ENCODE measurements at regions not wholly inside any gene's neighbourhood (a gene's known extent, or its start where the extent isn't known, plus 50 kb on each side); places are given as distances from the start of the nearest gene placed in this dataset.
A peak's percentile ranks its signal among the peaks of the same experiment; 100 is the strongest.

DNA sequence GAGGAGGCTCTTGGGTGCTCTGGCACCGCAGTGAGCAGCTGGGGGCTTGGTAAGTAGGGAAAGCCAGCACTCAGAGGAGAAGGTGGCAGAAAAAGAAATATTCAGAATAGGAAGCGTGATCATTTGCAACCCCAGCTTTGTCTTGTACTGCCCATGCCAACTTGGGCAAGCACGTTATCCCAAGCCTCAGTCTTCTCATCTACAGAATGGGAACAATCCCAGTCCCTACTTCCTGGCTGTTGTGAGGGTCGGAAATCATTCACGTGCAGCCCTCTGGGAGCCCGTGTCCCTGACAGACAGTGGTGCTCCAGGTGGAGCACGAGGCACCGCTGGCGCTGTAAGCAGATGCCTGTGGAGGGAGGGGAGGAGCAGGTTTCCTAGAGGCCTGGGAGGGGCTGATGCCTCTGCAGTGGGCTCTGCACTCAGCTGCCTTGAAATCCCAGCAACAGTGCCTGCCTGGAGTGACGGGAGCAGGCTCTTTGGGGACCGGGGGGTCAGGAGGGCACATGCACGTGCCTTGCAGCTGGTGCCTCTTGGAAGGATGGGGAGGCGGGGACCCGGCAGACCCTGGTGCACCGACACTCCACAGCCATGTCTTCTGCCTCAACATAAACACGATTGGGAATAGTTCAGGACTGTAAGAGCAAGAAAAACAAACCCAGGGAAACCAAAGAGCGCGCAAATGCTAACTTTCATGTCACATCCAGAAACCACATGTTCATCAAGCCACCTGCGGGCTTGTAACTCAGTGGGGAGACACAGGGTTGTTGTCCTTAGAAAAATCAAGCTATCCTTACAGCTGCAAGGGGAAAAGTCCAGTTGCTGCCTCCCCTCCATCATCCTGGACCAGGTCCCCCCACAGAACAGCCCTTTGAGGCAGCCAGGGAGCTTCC, 86.5 kb upstream of the DIO3 start:
- FAIRE-seq (no peak), DNase-seq (ENCODE audit: low spot score) (no peak)

DNA sequence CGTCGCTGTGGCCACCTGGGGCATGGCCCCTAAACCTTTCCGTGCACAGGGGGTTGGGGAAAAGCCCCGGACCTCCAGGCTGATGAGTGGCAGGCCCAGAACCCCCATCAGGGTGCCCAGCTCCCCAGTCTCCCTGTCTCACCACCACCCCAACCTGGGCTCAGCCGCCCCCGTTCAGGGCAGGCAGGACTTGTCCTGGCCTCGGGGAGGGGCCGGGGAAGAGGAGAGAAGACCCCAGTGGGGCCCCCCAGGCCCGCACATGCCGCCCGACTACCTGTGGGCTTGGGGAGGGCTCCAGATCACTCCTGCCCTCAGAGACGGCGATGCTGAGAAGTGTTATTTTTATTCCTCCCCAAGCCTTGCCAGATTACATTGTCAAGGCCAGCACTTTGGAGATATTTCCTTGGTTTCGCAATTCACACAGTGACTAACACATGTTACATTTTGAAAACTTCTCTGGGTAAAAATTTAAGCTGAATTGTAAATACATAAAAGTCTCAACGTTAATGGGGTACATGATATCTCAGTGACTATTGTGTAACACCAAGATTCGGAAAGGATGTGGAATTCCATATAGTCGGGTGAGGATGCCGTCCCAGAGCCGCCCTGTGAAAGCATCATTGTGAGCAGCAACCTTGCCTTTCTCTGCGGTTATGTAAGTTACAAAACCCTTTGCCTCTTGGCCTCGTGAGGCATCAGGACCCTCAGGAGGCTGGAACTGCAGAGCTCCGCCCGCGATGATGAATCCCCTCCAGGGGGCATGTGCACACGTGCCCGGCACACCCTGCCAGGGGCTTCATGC, 85.6 kb upstream of the DIO3 start:
- no peak for FAIRE-seq

DNA sequence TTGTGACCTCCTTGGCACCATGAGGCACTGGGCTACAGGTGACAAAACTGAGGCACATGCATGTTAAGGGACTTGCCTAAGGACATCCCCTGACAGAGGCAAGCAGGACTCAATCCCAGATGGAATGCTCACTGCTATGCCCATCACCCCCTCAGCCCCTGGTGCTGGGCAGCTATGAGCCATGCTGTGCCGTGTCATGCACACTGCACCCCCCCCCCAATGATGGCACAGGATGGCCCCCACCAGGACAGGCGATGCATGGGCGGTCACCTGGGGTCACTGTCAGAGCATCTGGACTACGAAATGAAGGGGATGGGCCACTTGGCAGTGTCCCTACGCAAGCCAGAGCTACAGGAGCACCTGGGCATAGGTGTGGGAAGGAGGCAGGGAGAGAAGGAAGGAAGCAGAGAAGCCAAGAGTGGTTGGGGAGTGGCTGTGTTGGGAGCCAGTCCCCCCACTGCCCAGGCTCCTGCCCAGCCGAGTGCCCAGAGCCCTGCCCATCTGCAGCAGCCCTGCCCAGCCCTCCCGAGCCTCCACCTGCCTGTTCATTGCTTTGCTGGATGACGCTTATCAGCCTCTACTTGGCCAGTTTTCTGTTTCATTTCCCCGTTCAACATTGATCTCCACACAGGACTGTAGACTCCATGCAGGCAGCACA, 84.9 kb upstream of the DIO3 start:
- FAIRE-seq (no peak), DNase-seq (ENCODE audit: low spot score) (no peak)

More for the DNA sequence above, 85.6 kb upstream of the DIO3 start:
- DNase-seq (ENCODE audit: low spot score): peak; percentile 25

DNA sequence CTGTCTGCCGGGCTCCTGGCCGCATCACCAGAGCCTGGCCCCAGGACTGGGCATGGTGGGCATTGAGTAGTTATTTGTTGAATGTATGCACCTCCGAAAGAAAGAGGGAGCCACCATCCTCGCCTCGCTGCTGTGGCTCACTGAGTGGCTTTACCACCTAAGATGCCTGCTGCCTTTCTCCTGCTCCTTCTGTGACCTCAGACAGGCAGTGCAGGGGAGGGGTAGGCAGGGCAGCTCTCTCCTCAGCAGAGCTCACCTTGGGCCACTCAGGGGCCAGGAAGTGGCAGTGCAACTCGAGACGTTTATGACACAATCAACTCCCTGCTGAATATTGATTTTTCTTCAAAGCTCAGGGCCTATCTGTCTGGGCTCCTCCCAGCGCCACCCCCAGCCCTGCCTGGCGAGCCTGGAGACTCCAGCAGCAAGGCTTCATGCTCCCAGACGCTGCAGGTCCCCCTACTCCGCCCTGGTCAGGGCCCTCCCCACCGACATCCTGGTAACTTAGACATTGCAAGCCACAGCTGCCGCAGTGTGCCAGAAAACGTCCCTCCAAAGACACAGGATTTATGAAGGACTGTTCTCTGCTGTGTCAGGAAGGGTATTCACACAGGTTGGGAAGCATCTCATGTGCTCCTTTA, 84.3 kb upstream of the DIO3 start:
- no peak for FAIRE-seq
- peak; percentile 4 for DNase-seq (ENCODE audit: low spot score)

DNA sequence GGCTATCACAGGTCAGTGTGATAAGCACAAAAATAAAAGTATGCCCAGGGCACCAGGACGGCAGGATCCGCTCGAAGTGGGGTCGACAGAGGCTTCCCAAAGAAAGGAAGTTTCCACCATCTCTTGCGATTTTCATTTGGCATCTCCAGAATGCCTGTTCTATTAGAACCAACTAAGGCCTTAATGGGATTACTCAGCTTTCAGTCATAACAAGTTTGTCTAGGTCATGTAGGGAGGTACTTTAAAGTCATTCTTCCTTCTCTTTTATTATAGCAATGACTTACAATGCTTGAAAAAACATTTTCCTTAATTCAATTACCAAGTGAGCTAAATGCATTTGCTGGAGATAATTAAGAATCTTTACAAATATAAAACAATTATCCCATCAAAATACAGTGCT, 83.6 kb upstream of the DIO3 start:
- DNase-seq (ENCODE audit: low spot score) (no peak), FAIRE-seq (no peak)

- FAIRE-seq (no peak), DNase-seq (ENCODE audit: low spot score) (no peak)
These were observed 83.2 kb upstream of the DIO3 start for GRCh38 chr14:101478096-101478495.

DNA sequence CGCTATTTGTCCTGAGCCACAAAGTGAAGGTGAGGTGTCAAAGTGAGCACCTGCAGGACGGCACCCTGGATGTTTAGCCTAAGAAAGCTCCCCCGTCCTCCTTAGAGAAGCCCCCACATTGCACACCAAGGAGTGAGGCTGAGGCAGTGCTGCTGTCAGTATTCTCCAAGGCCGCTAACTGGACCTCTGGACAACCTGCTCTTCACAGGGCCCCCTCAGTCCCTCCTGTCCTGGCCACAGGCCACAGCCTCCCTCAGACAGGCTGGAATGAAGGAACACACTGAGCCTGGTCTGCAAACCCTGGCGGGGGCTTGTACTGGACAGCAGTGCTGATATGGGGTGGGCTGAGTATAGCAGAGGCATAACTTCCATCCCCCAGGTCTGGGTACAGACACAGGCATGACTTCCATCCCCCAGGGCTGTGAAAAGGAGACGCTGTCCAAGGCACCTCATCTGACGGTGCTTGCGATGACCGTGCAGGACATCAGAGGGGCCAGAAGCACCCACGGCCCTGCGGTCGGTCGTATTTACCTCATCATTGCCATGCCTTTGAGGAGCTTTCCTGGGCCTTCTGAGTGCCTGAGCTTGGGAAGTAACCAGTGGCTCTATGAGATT, 82.4 kb upstream of the DIO3 start:
- FAIRE-seq (no peak), DNase-seq (ENCODE audit: low spot score) (no peak)

DNA sequence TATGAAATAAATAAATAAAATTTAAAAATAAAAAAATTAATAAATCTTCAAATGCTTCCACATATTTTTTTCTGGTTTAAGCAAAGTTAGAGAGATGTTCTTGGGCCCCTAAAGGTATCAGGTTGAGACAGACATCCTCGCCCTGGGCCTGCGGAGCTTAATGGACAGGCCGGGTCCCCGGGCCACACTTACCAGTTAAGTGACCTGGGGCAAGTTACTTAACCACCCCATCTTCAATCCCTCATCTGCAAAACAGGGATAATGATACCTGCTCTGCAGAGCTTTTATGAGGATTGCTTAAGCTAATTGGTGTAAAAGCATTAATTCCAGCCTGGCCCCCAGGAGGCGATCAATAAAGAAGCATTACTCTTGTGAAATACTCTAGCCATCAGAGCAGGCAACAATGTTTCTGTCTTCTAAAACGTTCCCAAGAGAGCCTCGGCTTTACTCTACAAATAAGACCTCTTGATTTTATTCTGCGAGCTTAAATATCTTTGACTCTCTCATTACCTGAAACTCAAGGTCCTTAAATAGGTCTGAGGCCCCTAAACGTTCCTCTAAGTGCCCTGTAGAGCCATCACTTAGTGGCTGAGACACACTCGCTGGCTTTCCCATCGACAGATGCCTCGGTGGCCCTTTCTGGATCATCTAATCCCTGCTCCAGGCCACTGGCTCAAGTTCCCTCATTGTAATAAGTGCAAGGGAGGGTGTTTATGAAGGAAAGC, 81.1 kb upstream of the DIO3 start:
- no peak for DNase-seq (ENCODE audit: low spot score)
- no peak for FAIRE-seq

- FAIRE-seq (no peak), DNase-seq (ENCODE audit: low spot score) (peak; percentile 39)
These were observed 80.4 kb upstream of the DIO3 start for GRCh38 chr14:101480747-101481530.

DNA sequence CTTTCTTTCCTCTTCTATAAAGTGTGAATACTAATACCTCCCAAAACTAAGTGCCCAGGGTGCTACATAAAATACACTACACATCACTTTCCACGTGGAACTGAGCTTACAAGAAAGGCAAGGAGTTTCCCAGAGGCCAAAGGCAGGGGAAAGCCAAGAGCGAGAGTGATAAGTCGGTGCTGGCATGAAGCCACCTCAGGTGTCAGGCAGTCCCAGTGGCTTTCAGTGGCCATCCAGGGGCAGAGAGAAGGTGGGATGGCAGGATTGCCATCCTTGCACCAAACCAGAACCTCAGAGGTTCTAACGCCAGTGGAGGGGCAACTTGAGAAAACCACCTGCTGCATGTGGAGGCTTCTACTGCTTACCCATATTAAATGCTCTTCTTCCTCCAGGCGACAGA, 79.7 kb upstream of the DIO3 start:
- no peak for DNase-seq (ENCODE audit: low spot score)
- no peak for FAIRE-seq

DNA sequence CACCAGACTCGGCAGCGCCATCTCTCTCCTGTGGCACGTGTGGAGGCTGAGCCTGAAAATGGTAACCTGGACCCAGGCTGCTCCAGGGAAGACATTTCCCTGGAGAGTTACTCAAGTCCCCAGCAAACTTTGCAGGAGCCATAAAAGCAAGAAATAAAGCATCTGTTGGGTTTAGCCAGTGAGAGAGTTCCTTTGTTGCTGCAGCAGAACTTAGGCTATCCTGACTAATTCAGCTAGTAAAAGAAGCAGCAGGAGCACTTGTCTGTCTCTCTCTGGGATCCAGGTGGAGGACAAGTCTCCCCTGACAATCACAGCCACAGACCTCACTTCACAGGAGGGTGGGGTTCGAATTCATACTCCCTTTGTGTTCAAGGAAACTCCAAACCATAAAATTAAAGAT, 79.2 kb upstream of the DIO3 start:
- DNase-seq (ENCODE audit: low spot score) (no peak), FAIRE-seq (no peak)

DNA sequence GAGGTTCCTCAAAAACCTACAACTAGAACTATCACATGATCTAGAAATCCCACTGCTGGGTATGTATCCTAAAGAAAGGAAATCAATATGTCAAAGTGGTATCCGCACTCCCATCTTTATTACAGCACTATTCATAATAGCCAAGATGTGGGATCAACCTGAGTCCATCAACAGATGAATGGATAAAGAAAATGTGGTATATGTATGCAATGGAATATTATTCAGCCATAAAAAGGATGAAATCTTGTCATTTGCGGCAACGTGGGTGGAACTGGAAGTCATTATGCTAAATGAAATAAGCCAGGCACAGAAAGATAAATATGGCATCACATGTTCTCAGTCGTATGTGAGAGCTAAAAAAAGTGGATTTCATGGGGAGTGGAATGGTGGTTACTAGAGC, 77.5 kb upstream of the DIO3 start:
- DNase-seq (ENCODE audit: low spot score) (no peak), FAIRE-seq (no peak)

DNA sequence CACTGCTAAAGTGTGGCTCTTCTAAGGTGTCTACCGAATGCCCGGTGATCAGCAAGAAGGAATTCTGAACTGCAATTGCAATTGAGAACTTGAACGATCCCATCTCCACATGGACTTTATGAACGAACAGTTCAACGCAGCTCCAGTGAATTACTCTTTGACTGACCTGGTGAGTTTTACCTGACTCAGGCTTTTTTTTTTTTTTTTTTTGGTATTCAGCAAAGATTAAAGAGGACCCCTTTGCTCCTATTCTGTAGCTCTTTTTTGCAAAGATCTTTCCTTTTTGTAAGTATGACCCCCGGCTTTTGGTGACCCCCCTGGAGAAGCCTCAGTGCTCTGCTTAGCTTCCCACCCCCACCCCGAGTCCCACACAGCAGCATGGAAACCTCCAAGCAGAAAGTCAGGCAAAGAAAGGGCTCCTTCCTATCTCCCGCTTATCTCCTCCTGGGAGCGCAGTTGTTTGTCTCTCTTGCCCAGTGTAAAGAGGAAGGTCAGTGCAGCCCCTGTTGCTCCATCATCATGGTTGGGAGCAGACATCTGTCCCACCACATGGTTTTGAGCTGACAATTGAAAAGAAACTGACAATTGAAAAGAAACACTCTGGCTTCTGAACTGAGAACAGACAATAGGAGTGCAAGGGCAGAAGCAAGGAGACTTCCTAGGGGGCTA, 72.1 kb upstream of the DIO3 start:
- no peak for FAIRE-seq

GRCh38 chr14:101490771-101491170, 70.5 kb upstream of the DIO3 start:
- FAIRE-seq: no peak

More for the DNA sequence above, 72.1 kb upstream of the DIO3 start:
- no peak for DNase-seq (ENCODE audit: low spot score)

GRCh38 chr14:101491841-101492240, 69.5 kb upstream of the DIO3 start:
- FAIRE-seq: no peak
- no peak for DNase-seq (ENCODE audit: low spot score)

More at GRCh38 chr14:101490771-101491170, 70.5 kb upstream of the DIO3 start:
- DNase-seq (ENCODE audit: low spot score): no peak

DNA sequence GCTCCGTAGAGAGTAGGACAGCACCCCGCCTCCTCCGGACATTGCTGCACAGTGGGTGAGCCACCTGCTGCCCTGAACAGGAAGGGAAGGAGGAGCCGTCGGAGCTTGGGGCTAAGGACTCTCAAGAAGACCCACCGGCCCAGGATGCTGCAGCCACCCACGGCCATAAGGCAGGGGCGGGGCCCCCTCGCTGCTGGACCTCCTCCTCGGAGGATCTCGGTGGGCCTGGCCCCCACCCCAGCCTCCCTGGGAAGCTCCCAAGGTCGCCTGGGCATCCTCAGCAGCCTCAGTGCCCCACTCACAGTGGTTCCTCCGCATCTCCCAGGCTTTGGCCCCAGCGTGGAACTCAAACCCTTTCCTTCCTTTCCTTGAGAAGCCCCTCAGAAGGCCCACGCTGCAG, 68.6 kb upstream of the DIO3 start:
- DNase-seq (ENCODE audit: low spot score) (no peak), FAIRE-seq (no peak)

- FAIRE-seq (no peak), DNase-seq (ENCODE audit: low spot score) (no peak)
These were observed 66.5 kb upstream of the DIO3 start for GRCh38 chr14:101494826-101495225.

DNA sequence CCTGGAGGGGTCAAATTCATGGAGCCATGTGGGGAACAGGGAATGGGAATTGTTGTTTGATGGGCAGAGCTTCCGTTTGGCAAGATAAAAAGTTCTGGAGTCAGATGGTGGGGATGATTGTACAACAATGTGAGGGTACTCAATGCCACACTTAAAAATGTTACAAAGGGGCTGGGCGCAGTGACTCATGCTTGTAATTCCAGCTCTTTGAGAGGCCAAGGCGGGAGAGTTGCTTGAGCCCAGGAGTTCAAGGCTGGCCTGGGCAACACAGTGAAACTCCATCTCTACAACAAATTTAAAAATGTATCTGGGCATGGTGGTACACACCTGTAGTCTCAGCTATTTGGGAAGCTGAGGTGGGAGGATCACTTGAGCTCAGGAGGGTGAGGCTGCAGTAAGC, 66.0 kb upstream of the DIO3 start:
- DNase-seq (ENCODE audit: low spot score): no peak
- no peak for FAIRE-seq
